Stimulated activated memory B cell treated with anti-CD40 and anti-IgM and Interleukin-4, amounts not matched to agents 10 μg/mL and 1 μg/mL and 100 μg/mL, for 72 hours (primary cell): ENCODE measurements at regions not wholly inside any gene's neighbourhood (a gene's known extent, or its start where the extent isn't known, plus 50 kb on each side); places are given as distances from the start of the nearest gene placed in this dataset.

ENCODE experiments used
- ATAC-seq: fragments of 150-1000 bp; cut with Tn5 transposase; 2 replicates; pipeline ENCODE4 v1.10.0; 2021
- H3K27ac Mint-ChIP-seq: one replicate; pipeline ENCODE4 v1.8.0; 2022; ENCODE audit warnings: mild to moderate bottlenecking, mixed read lengths
- H3K27me3 Mint-ChIP-seq: one replicate; pipeline ENCODE4 v1.8.0; 2022; ENCODE audit warnings: mixed read lengths
- H3K36me3 Mint-ChIP-seq: one replicate; pipeline ENCODE4 v1.8.0; 2022; ENCODE audit warnings: mixed read lengths
- H3K4me1 Mint-ChIP-seq: one replicate; pipeline ENCODE4 v1.8.0; 2022; ENCODE audit warnings: mixed read lengths
- H3K4me3 Mint-ChIP-seq: one replicate; pipeline ENCODE4 v1.8.0; 2022; ENCODE audit warnings: mild to moderate bottlenecking, moderate library complexity, mixed read lengths
- H3K9me3 Mint-ChIP-seq: one replicate; pipeline ENCODE4 v1.8.0; 2022; ENCODE audit warnings: mixed read lengths

GRCh38 chr17:6304894-6305612 is 129.9 kb downstream of the AIPL1 start:
- H3K27me3 Mint-ChIP-seq = peaks cover 52% of the 10 kb centered on the region

GRCh38 chr17:6303664-6304063 is 131.3 kb downstream of the AIPL1 start:
- no peak overlapping the region for H3K4me3 Mint-ChIP-seq
- H3K36me3 Mint-ChIP-seq = no peaks in the 10 kb centered on the region
- H3K27ac Mint-ChIP-seq = no peak overlapping the region
- no peak for ATAC-seq
- H3K9me3 Mint-ChIP-seq = peaks cover 4% of the 10 kb centered on the region
- H3K27me3 Mint-ChIP-seq = peaks cover 42% of the 10 kb centered on the region
- no peaks in the 10 kb centered on the region for H3K4me1 Mint-ChIP-seq

More at GRCh38 chr17:6304894-6305612, 129.9 kb downstream of the AIPL1 start:
- no peak for ATAC-seq
- Mint-ChIP-seq H3K27ac (no peak overlapping the region), H3K4me3 (no peak overlapping the region), H3K36me3 (no peaks in the 10 kb centered on the region), H3K9me3 (peaks cover 4% of the 10 kb centered on the region), H3K4me1 (no peaks in the 10 kb centered on the region)

- no peak for ATAC-seq
- Mint-ChIP-seq H3K27ac (no peak overlapping the region), H3K27me3 (peaks cover 35% of the 10 kb centered on the region), H3K9me3 (peaks cover 2% of the 10 kb centered on the region), H3K4me1 (no peaks in the 10 kb centered on the region), H3K4me3 (no peak overlapping the region), H3K36me3 (no peaks in the 10 kb centered on the region)
Measured at GRCh38 chr17:6299275-6299674, 135.6 kb downstream of the AIPL1 start.

GRCh38 chr17:6297960-6298359 is 137.0 kb downstream of the AIPL1 start:
- no peak overlapping the region for H3K27ac Mint-ChIP-seq
- H3K4me3 Mint-ChIP-seq = no peak overlapping the region
- no peaks in the 10 kb centered on the region for H3K9me3 Mint-ChIP-seq
- peaks cover 35% of the 10 kb centered on the region for H3K27me3 Mint-ChIP-seq
- H3K4me1 Mint-ChIP-seq = no peaks in the 10 kb centered on the region
- no peak for ATAC-seq
- H3K36me3 Mint-ChIP-seq = no peaks in the 10 kb centered on the region

GRCh38 chr17:6297119-6297518 is 137.8 kb downstream of the AIPL1 start:
- no peaks in the 10 kb centered on the region for H3K36me3 Mint-ChIP-seq
- no peaks in the 10 kb centered on the region for H3K4me1 Mint-ChIP-seq
- H3K27ac Mint-ChIP-seq = no peak overlapping the region
- no peaks in the 10 kb centered on the region for H3K9me3 Mint-ChIP-seq
- no peak for ATAC-seq
- H3K27me3 Mint-ChIP-seq = peaks cover 40% of the 10 kb centered on the region
- H3K4me3 Mint-ChIP-seq = no peak overlapping the region

- Mint-ChIP-seq H3K27ac (no peak overlapping the region), H3K4me1 (no peaks in the 10 kb centered on the region), H3K27me3 (peaks cover 19% of the 10 kb centered on the region), H3K36me3 (no peaks in the 10 kb centered on the region), H3K4me3 (no peak overlapping the region), H3K9me3 (no peaks in the 10 kb centered on the region)
- ATAC-seq = no peak
Measured at GRCh38 chr17:6290488-6291196, 144.3 kb downstream of the AIPL1 start.

GRCh38 chr17:6286233-6286632 is 148.7 kb downstream of the AIPL1 start:
- Mint-ChIP-seq H3K27ac (no peak overlapping the region), H3K27me3 (peaks cover 8% of the 10 kb centered on the region), H3K9me3 (no peaks in the 10 kb centered on the region), H3K36me3 (no peaks in the 10 kb centered on the region), H3K4me1 (no peaks in the 10 kb centered on the region), H3K4me3 (no peak overlapping the region)
- ATAC-seq = no peak

- H3K4me1 Mint-ChIP-seq = no peaks in the 10 kb centered on the region
- H3K9me3 Mint-ChIP-seq = no peaks in the 10 kb centered on the region
- no peak for ATAC-seq
- H3K36me3 Mint-ChIP-seq = no peaks in the 10 kb centered on the region
- no peak overlapping the region for H3K4me3 Mint-ChIP-seq
- peaks cover 15% of the 10 kb centered on the region for H3K27me3 Mint-ChIP-seq
- H3K27ac Mint-ChIP-seq = no peak overlapping the region
Measured at GRCh38 chr17:6285486-6285885, 149.4 kb downstream of the AIPL1 start.

- no peak for ATAC-seq
- H3K9me3 Mint-ChIP-seq = no peaks in the 10 kb centered on the region
- no peak overlapping the region for H3K4me3 Mint-ChIP-seq
- H3K27ac Mint-ChIP-seq = no peak overlapping the region
- H3K36me3 Mint-ChIP-seq = no peaks in the 10 kb centered on the region
- no peaks in the 10 kb centered on the region for H3K4me1 Mint-ChIP-seq
- peaks cover 14% of the 10 kb centered on the region for H3K27me3 Mint-ChIP-seq
Measured at GRCh38 chr17:6279659-6280058, 155.3 kb downstream of the AIPL1 start.

GRCh38 chr17:6278376-6278775 is 156.5 kb downstream of the AIPL1 start:
- ATAC-seq = no peak
- Mint-ChIP-seq H3K27ac (no peak overlapping the region), H3K36me3 (no peaks in the 10 kb centered on the region), H3K4me3 (no peak overlapping the region), H3K4me1 (no peaks in the 10 kb centered on the region), H3K27me3 (peaks cover 14% of the 10 kb centered on the region), H3K9me3 (no peaks in the 10 kb centered on the region)

GRCh38 chr17:6276711-6277110 is 158.2 kb downstream of the AIPL1 start:
- peaks cover 14% of the 10 kb centered on the region for H3K27me3 Mint-ChIP-seq
- H3K27ac Mint-ChIP-seq = no peak overlapping the region
- no peaks in the 10 kb centered on the region for H3K9me3 Mint-ChIP-seq
- no peak overlapping the region for H3K4me3 Mint-ChIP-seq
- no peak for ATAC-seq
- H3K4me1 Mint-ChIP-seq = no peaks in the 10 kb centered on the region
- no peaks in the 10 kb centered on the region for H3K36me3 Mint-ChIP-seq

GRCh38 chr17:6274310-6274709 is 160.6 kb downstream of the AIPL1 start:
- Mint-ChIP-seq H3K4me1 (no peaks in the 10 kb centered on the region), H3K9me3 (peaks cover 6% of the 10 kb centered on the region), H3K27ac (no peak overlapping the region), H3K27me3 (no peaks in the 10 kb centered on the region), H3K36me3 (no peaks in the 10 kb centered on the region), H3K4me3 (no peak overlapping the region)
- ATAC-seq = no peak

GRCh38 chr17:6269478-6269877 is 165.4 kb downstream of the AIPL1 start:
- ATAC-seq = no peak
- no peaks in the 10 kb centered on the region for H3K4me1 Mint-ChIP-seq
- H3K36me3 Mint-ChIP-seq = no peaks in the 10 kb centered on the region
- no peaks in the 10 kb centered on the region for H3K27me3 Mint-ChIP-seq
- no peak overlapping the region for H3K4me3 Mint-ChIP-seq
- H3K9me3 Mint-ChIP-seq = peaks cover 11% of the 10 kb centered on the region
- no peak overlapping the region for H3K27ac Mint-ChIP-seq

- no peaks in the 10 kb centered on the region for H3K4me1 Mint-ChIP-seq
- no peak for ATAC-seq
- H3K36me3 Mint-ChIP-seq = no peaks in the 10 kb centered on the region
- no peak overlapping the region for H3K27ac Mint-ChIP-seq
- peaks cover 5% of the 10 kb centered on the region for H3K9me3 Mint-ChIP-seq
- peaks cover 34% of the 10 kb centered on the region for H3K27me3 Mint-ChIP-seq
- no peak overlapping the region for H3K4me3 Mint-ChIP-seq
Measured at GRCh38 chr17:6261466-6261865, 173.5 kb downstream of the AIPL1 start.

- Mint-ChIP-seq H3K4me3 (no peak overlapping the region), H3K4me1 (no peaks in the 10 kb centered on the region), H3K27ac (no peak overlapping the region), H3K36me3 (no peaks in the 10 kb centered on the region), H3K27me3 (peaks cover 42% of the 10 kb centered on the region), H3K9me3 (no peaks in the 10 kb centered on the region)
- ATAC-seq = no peak
Measured at GRCh38 chr17:6259899-6260298, 175.0 kb downstream of the AIPL1 start.

- Mint-ChIP-seq H3K27me3 (peaks cover 38% of the 10 kb centered on the region), H3K4me1 (no peaks in the 10 kb centered on the region), H3K9me3 (no peaks in the 10 kb centered on the region), H3K36me3 (no peaks in the 10 kb centered on the region), H3K4me3 (no peak overlapping the region), H3K27ac (no peak overlapping the region)
- ATAC-seq = no peak
Measured at GRCh38 chr17:6257336-6257735, 177.6 kb downstream of the AIPL1 start.
